ENCODE measurements at regions not wholly inside any gene's neighbourhood (a gene's known extent, or its start where the extent isn't known, plus 50 kb on each side); places are given as distances from the start of the nearest gene placed in this dataset.

GRCh38 chr18:72360634-72361033, 183.5 kb downstream of the CBLN2 start:
- DNase-seq (ENCODE audit: low read depth), result no peak

DNA sequence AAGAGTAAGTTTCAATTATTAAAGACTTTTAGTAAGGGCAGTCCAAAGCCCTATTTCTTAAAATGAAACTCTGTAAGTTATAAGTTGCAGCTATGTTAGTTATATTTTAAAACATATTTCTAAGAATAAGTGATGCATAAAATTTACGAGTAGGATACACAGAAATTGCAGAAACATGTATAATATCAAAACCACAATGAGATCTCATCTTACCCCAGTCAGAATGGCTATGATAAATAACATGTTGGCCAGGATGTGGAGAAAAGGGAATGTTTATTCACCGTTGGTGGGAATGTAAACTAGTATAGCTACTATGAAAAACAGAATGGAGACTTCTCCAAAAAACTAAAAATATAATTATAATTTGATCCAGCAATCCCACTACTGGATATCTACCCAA, 201.2 kb downstream of the CBLN2 start:
- DNase-seq (ENCODE audit: low read depth), result no peak

- no peak for DNase-seq (ENCODE audit: low read depth)
Observed at GRCh38 chr18:72339976-72340375, 204.2 kb downstream of the CBLN2 start.

DNA sequence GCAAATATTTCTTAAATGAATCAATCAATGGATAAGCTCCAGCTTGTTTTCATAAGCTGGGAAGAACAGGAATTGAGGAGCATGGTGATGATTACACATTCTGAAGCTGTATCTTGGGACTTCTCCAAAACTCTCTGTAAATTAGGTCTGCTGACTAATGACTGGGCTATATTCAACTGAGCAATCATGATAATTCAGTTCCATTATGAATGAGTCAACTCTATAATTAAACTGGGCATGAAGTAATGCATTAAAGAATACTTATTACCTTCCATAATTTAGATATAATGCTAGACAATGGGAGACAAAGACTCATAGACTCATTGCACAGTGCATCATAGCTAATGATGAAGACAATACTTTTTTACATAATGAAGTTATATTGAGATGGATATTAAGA, 207.4 kb downstream of the CBLN2 start:
- DNase-seq (ENCODE audit: low read depth), result no peak

GRCh38 chr18:72329533-72329932, 214.6 kb downstream of the CBLN2 start:
- DNase-seq (ENCODE audit: low read depth), result no peak

DNA sequence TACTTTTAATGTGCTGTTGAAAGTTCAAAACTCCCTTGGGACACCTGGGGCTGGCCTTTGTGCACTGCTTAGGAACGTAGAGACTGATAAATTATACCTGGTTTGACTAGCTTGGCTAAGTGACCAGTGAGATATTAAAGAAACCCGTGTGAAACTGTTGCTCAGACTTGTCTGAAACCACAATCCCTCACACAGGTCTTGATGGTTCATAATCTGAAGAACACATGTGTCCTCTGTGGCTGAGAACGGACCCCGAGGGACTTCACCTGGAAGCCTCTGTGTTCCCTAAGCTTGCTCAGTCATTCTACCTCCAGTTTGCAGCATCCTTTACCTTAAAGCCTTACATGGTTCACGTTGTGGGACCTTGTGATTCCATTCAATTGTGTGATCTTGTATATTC, 218.8 kb downstream of the CBLN2 start:
- no peak for DNase-seq (ENCODE audit: low read depth)

DNA sequence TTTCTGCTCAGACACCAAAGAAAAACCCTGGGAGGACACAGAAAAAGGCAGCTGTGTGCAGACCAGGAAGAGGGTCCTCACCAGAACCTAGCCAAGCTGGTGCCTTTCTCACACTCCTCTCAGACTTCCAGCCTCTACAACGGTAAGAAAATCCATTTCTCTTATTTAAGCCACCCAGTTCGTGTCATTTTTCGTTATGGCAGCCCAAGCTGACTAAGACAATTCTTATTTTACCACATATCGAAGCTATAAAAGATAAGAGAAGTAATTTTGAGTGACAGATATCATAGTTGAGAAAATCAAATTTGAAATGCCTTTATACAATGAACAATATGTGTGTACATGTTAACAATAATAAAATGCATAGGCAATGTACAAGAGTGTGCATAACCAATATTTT, 219.5 kb downstream of the CBLN2 start:
- no peak for DNase-seq (ENCODE audit: low read depth)

GRCh38 chr18:72316497-72316896, 227.6 kb downstream of the CBLN2 start:
- DNase-seq (ENCODE audit: low read depth), result no peak

- no peak for DNase-seq (ENCODE audit: low read depth)
Observed at GRCh38 chr18:72283148-72283925, 260.8 kb downstream of the CBLN2 start.

GRCh38 chr18:72273025-72273424, 271.1 kb downstream of the CBLN2 start:
- DNase-seq (ENCODE audit: low read depth), result no peak

DNA sequence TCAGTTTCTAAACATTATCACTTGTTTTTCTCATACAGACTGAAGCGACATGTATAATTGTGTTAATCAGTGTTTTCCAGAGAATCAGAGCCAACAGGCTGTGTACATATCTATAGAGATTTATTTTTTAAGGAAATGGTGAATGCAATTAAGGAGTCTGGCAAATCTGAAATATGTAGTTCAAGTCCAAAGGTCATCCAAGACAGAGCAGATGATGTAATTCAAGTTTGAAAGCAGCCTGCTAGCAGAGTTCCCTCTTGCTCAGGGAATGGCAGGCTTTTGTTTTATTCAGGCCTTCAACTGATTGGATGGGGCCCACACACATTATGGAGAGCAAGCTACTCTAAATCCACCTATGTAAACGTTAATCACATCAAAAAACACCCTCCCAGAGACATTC, 282.6 kb downstream of the CBLN2 start:
- no peak for DNase-seq (ENCODE audit: low read depth)

GRCh38 chr18:72246076-72246475, 298.1 kb downstream of the CBLN2 start:
- DNase-seq (ENCODE audit: low read depth), result no peak

DNA sequence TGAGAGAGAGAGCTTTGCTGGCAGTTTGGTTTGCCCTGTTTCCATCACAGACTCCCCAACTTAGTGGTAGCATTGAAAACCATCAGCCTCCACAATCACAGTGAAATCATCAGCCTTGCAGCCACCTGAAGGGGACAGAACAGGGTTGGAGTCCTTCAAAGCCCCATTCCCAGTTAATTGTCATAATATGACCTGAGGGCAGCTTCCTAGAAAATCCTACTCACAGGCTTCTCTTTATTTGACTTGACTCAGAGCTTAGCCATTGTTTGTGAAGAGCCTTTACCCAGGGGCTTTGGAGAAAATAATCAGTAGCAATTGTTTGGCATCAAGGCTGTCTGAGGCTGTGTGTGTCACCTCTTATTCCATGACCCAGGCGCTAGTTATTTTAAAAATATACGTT, 308.7 kb downstream of the CBLN2 start:
- no peak for DNase-seq (ENCODE audit: low read depth)

- no peak for DNase-seq (ENCODE audit: low read depth)
Observed at GRCh38 chr18:72233106-72233505, 311.0 kb downstream of the CBLN2 start.

DNA sequence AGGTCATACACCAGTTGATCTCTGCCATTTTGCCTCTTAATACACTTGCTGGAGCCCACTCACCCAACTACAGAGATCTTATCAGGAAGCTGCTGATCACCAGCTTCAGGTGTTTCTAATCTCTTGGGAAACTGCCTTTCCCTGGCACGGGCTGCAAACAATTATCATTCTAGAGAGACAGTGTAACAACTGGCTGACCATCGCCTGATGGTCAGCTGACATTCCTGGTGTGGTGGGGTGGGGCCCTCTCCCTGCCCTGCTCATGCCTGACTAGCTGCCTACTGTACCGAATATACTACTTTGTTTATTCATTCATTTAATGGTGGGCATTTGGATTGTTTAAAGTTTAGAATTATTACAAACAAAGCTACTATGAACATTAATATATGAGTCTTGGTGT, 311.5 kb downstream of the CBLN2 start:
- no peak for DNase-seq (ENCODE audit: low read depth)

DNA sequence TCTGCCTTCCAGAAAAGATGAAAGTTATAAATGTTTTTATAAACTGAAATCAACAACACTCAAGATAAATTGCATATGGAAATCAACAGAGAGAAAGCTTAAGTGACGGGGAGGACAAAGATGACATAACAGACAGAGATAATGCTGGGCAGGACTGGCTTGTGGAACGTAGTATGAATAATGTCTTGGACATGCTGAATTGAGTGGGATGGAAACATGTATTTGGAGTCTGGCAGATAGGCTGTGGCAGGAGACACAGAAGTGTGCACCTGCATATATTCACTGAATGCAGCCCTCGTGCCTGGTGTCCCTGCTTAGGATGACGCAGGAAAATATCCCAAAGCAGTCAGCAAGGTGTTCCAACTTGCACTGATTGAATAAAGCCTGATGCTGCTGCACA, 318.2 kb downstream of the CBLN2 start:
- no peak for DNase-seq (ENCODE audit: low read depth)

GRCh38 chr18:72223733-72224132, 320.4 kb downstream of the CBLN2 start:
- no peak for DNase-seq (ENCODE audit: low read depth)

DNA sequence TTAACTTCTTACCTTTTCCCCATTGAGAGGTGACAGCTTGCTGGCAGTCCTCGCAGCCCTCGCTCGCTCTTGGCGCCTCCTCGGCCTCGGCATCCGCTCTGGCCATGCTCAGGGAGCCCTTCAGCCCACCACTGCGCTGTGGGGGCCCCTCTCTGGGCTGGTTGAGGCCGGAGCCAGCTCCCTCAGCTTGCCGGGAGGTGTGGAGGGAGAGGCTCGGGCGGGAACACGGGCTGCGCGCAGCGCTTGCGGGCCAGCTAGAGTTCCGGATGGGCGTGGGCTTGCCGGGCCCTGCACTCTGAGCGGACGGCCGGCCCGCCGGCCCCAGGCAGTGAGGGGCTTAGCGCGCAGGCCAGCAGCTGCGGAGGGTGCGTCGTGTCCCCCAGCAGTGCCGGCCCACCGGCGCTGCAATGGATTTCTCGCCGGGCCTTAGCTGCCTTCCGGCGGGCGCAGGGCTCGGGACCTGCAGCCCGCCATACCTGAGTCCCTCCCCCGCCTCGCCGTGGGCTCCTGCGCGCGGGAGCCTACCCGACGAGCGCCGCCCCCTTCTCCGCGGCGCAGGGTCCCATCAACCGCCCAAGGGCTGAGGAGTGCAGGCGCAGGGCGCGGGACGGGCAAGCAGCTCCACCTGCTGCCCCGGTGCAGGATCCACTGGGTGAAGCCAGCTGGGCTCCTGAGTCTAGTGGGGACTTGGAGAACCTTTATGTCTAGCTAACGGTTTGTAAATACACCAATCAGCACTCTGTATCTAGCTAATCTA, 335.0 kb downstream of the CBLN2 start:
- no peak for DNase-seq (ENCODE audit: low read depth)

GRCh38 chr18:72207280-72207679, 336.9 kb downstream of the CBLN2 start:
- no peak for DNase-seq (ENCODE audit: low read depth)

DNA sequence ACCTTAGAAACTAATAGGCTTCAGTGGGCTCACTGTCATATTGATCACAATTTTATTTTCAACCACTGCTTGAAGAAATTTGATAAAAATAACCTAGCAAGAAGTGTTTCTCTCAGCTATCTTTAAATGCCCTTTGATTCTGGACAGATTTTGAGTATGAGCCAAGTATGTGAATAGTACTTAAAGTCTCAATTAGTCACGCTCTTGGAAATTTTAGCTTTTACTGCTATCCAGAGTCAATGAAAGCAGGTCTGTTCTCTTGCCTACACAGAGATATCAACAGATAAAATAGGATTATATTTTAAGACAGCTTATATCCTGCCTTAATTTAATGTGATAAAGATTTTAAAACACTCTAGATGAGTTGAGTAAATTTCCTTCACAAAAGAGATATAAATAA, 337.3 kb downstream of the CBLN2 start:
- DNase-seq (ENCODE audit: low read depth), result no peak

DNA sequence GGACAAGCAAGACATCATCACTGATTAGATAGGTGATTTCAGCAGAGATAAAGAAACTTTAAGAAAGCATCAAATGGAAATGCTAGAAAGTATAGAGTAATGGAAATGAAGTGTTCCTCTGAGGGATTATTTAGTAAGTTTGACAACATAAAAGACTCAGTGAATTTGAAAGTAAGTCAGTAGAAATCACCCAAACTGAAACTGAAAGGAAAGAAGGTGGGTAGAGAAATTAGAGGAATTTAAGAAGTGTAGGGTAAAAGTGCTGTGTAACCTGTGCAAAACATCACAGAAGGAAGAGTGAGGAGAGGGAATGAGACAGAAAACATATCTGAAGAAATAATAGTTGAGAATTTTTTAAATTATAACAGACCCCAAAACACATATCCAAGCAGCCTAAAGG, 343.1 kb downstream of the CBLN2 start:
- DNase-seq (ENCODE audit: low read depth), result no peak

- DNase-seq (ENCODE audit: low read depth), result no peak
Observed at GRCh38 chr18:72197591-72197990, 346.6 kb downstream of the CBLN2 start.

DNA sequence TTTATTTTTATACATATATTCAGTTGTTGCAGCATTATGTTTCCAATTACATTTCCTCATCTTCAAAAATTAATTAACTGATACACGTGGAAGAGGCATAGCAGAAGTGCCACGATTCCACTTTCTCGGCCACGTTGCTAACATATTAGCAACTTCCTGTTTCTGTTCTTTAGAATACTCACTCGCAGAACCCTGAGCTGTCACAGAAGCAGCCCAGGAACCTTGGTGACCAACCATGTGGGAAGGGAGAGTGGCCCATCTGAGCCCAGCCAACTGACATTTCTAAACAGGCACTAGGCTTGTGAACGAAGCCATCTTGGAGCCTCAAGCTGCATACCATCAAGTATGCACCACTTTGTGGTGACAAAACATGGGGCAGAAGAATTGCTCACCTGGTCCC, 350.1 kb downstream of the CBLN2 start:
- no peak for DNase-seq (ENCODE audit: low read depth)

DNA sequence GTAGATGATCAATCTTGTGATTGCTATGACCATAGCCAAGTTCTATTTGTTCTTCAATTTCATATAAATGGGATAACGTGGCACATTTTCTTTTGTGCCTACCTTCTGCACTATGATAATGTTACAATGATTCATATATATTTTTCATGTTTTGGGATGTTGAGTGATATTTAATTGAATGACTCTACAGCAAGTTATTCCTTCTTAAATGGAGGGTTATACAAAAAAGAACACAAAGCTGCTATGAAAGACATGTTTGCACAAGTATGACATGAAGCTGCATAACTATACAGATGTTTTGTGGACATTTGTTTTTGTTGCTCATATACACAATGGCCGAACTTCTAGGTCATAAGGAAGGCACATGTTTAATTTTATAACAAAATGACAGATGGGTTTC, 356.2 kb downstream of the CBLN2 start:
- DNase-seq (ENCODE audit: low read depth), result no peak
